ENCODE measurements at regions not wholly inside any gene's neighbourhood (a gene's known extent, or its start where the extent isn't known, plus 50 kb on each side); places are given as distances from the start of the nearest gene placed in this dataset.
"Not testable (repeated sequence)": the region's sequence is repeated elsewhere in the genome, so short reads cannot be mapped to it uniquely, and the experiment has no call there.

DNA sequence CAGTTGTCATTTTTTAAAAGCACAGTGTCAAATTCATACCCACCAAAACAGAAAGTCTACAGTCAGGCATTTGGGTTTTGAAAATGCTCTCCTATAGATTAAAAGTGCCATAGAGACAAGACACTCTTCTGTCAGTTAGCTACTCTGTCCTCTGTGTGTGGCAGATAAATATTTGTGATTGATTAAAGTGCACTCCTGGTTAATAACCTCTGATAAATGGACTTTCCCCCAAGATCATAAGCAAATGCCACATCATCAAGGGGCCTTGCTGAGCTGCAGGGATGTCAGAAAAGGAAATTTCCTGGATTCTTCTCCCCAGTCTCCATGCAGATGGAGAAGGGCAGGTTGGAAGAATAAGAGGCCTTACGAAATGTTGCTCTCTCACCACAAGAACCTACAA is 1329.5 kb upstream of the TMEM132C start:
- no peaks in the 10 kb centered on the region for H3K9me3 ChIP-seq (ENCODE audit: low read length)
- H3K27me3 ChIP-seq (ENCODE audit: insufficient read depth, low read depth, low read length): no peaks in the 10 kb centered on the region
- H3F3A ChIP-seq (ENCODE audit: insufficient read depth, low read length, poor library complexity, severe bottlenecking): no peaks in the 10 kb centered on the region
- H3K4me3 ChIP-seq (ENCODE audit: low read length): no peak overlapping the region
- H2AFZ ChIP-seq (ENCODE audit: low read depth, low read length): no peak overlapping the region
- no peak overlapping the region for H3K4me2 ChIP-seq (ENCODE audit: low read length)
- H3K9ac ChIP-seq (ENCODE audit: low read length): no peak overlapping the region
- TF ChIP-seq RAD21 (conservative IDR thresholded peaks at IDR 0.05): no peak
- no peak for TF ChIP-seq MXI1 (conservative IDR thresholded peaks at IDR 0.05; ENCODE audit: poor library complexity, severe bottlenecking)
- TF ChIP-seq SMC3 (conservative IDR thresholded peaks at IDR 0.05; ENCODE audit: poor library complexity): no peak
- TF ChIP-seq EZH2 (IDR thresholded peaks at IDR 0.05; ENCODE audit: borderline replicate concordance, insufficient read depth, low read length, poor library complexity, severe bottlenecking): no peak
- H3K27ac ChIP-seq (ENCODE audit: low read length): no peak overlapping the region
- H3K9me2 ChIP-seq (ENCODE audit: insufficient read depth, low read length): no peaks in the 10 kb centered on the region
- no peaks in the 10 kb centered on the region for H4K20me1 ChIP-seq (ENCODE audit: insufficient read depth)
- H3K79me2 ChIP-seq (replicated peaks; ENCODE audit: insufficient read depth, low read length): no peaks in the 10 kb centered on the region
- no peaks in the 10 kb centered on the region for H3K36me3 ChIP-seq (ENCODE audit: insufficient read depth, low read length)

- Histone ChIP-seq H3K9ac (ENCODE audit: low read length) (no peak overlapping the region), H3F3A (ENCODE audit: insufficient read depth, low read length, poor library complexity, severe bottlenecking) (no peaks in the 10 kb centered on the region), H3K36me3 (ENCODE audit: insufficient read depth, low read length) (no peaks in the 10 kb centered on the region), H3K4me3 (ENCODE audit: low read length) (no peak overlapping the region), H2AFZ (ENCODE audit: low read depth, low read length) (no peak overlapping the region), H3K27ac (ENCODE audit: low read length) (no peak overlapping the region), H3K4me2 (ENCODE audit: low read length) (no peak overlapping the region), H3K79me2 (replicated peaks; ENCODE audit: insufficient read depth, low read length) (no peaks in the 10 kb centered on the region), H3K9me3 (ENCODE audit: low read length) (no peaks in the 10 kb centered on the region), H3K27me3 (ENCODE audit: insufficient read depth, low read depth, low read length) (no peaks in the 10 kb centered on the region), H4K20me1 (ENCODE audit: insufficient read depth) (no peaks in the 10 kb centered on the region), H3K9me2 (ENCODE audit: insufficient read depth, low read length) (no peaks in the 10 kb centered on the region)
- no peak for TF ChIP-seq EZH2 (IDR thresholded peaks at IDR 0.05; ENCODE audit: borderline replicate concordance, insufficient read depth, low read length, poor library complexity, severe bottlenecking)
- no peak for TF ChIP-seq TAF1 (IDR thresholded peaks at IDR 0.05; ENCODE audit: low read depth)
- no peak for TF ChIP-seq EP300 (conservative IDR thresholded peaks at IDR 0.05; ENCODE audit: poor library complexity, severe bottlenecking)
- TF ChIP-seq MXI1 (conservative IDR thresholded peaks at IDR 0.05; ENCODE audit: poor library complexity, severe bottlenecking): no peak
These were observed 1322.3 kb upstream of the TMEM132C start for GRCh38 chr12:126944684-126945083.

DNA sequence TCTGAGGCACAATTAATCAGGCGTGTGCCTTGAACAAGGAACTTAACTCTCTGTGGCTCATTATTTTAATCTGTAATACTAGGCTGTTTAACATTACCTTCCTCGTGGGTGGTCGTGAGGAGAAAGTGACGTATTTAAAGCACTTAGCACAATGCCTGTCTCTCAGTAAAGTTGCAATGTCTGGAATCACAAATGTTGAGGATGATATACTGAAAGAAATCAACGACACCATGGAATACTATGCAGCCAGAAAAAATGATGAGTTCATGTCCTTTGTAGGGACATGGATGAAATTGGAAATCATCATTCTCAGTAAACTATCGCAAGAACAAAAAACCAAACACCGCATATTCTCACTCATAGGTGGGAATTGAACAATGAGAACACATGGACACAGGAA is 1320.0 kb upstream of the TMEM132C start:
- H3K4me2 ChIP-seq (ENCODE audit: low read length); H3K27ac ChIP-seq (ENCODE audit: low read length); H2AFZ ChIP-seq (ENCODE audit: low read depth, low read length); H3K4me3 ChIP-seq (ENCODE audit: low read length); H3K9ac ChIP-seq (ENCODE audit: low read length); H3K36me3 ChIP-seq (ENCODE audit: insufficient read depth, low read length); H3K27me3 ChIP-seq (ENCODE audit: insufficient read depth, low read depth, low read length); H3K9me2 ChIP-seq (ENCODE audit: insufficient read depth, low read length); H3K9me3 ChIP-seq (ENCODE audit: low read length); H4K20me1 ChIP-seq (ENCODE audit: insufficient read depth); H3F3A ChIP-seq (ENCODE audit: insufficient read depth, low read length, poor library complexity, severe bottlenecking); H3K79me2 ChIP-seq (replicated peaks; ENCODE audit: insufficient read depth, low read length): not testable (repeated sequence)

GRCh38 chr12:126949558-126949957 is 1317.4 kb upstream of the TMEM132C start:
- TF ChIP-seq CTCF (IDR thresholded peaks at IDR 0.05; ENCODE audit: poor library complexity, severe bottlenecking) (no peak), SMC3 (conservative IDR thresholded peaks at IDR 0.05; ENCODE audit: poor library complexity) (no peak), MXI1 (conservative IDR thresholded peaks at IDR 0.05; ENCODE audit: poor library complexity, severe bottlenecking) (no peak), POLR2AphosphoS5 (IDR thresholded peaks at IDR 0.05) (no peak), EP300 (conservative IDR thresholded peaks at IDR 0.05; ENCODE audit: poor library complexity, severe bottlenecking) (no peak), EZH2 (IDR thresholded peaks at IDR 0.05; ENCODE audit: borderline replicate concordance, insufficient read depth, low read length, poor library complexity, severe bottlenecking) (no peak), RAD21 (conservative IDR thresholded peaks at IDR 0.05) (no peak), REST (IDR thresholded peaks at IDR 0.05; ENCODE audit: borderline replicate concordance) (no peak), TAF1 (IDR thresholded peaks at IDR 0.05; ENCODE audit: low read depth) (no peak)
- Histone ChIP-seq H3K9me3 (ENCODE audit: low read length) (no peaks in the 10 kb centered on the region), H3K4me3 (ENCODE audit: low read length) (no peak overlapping the region), H2AFZ (ENCODE audit: low read depth, low read length) (no peak overlapping the region), H3K9me2 (ENCODE audit: insufficient read depth, low read length) (no peaks in the 10 kb centered on the region), H3K79me2 (replicated peaks; ENCODE audit: insufficient read depth, low read length) (no peaks in the 10 kb centered on the region), H3K4me2 (ENCODE audit: low read length) (no peak overlapping the region), H4K20me1 (ENCODE audit: insufficient read depth) (no peaks in the 10 kb centered on the region), H3K27ac (ENCODE audit: low read length) (no peak overlapping the region), H3F3A (ENCODE audit: insufficient read depth, low read length, poor library complexity, severe bottlenecking) (no peaks in the 10 kb centered on the region), H3K27me3 (ENCODE audit: insufficient read depth, low read depth, low read length) (no peaks in the 10 kb centered on the region), H3K36me3 (ENCODE audit: insufficient read depth, low read length) (no peaks in the 10 kb centered on the region), H3K9ac (ENCODE audit: low read length) (no peak overlapping the region)
